ENCODE measurements at regions not wholly inside any gene's neighbourhood (a gene's known extent, or its start where the extent isn't known, plus 50 kb on each side); places are given as distances from the start of the nearest gene placed in this dataset.

GRCh38 chr20:60295214-60295613, 337.0 kb downstream of the CDH26 start:
- CTCF ChIA-PET: no interaction called here
- peaks cover 0 to 12% (median 5%) of the 10 kb centered on the region in 3 donors for H3K4me1 Mint-ChIP-seq
- Histone ChIP-seq H3K36me3 (ENCODE audit: insufficient read depth, low read length) (no peaks in the 10 kb centered on the region), H3K9me3 (ENCODE audit: low read length) (no peaks in the 10 kb centered on the region), H3K4me1 (ENCODE audit: insufficient read depth, low read length) (no peaks in the 10 kb centered on the region), H3K27ac (ENCODE audit: low read depth, low read length) (no peak overlapping the region), H3K4me3 (ENCODE audit: low read length) (no peak overlapping the region), H3K27me3 (ENCODE audit: insufficient read depth, low read length, poor library complexity, severe bottlenecking) (no peaks in the 10 kb centered on the region)
- no peak overlapping the region for H3K27ac Mint-ChIP-seq
- POLR2A ChIA-PET: no interaction called here
- peaks cover 10 to 12% (median 11%) of the 10 kb centered on the region in 5 donors for H3K9me3 Mint-ChIP-seq
- H3K36me3 Mint-ChIP-seq: peaks cover 0 to 11% (median 1%) of the 10 kb centered on the region in 3 donors
- no peak for DNase-seq
- no peaks in the 10 kb centered on the region for H3K27me3 Mint-ChIP-seq
- no peak overlapping the region for H3K4me3 Mint-ChIP-seq

GRCh38 chr20:60297649-60298048, 339.4 kb downstream of the CDH26 start:
- DNase-seq: no peak
- Histone ChIP-seq H3K36me3 (ENCODE audit: insufficient read depth, low read length) (no peaks in the 10 kb centered on the region), H3K27ac (ENCODE audit: low read depth, low read length) (no peak overlapping the region), H3K27me3 (ENCODE audit: insufficient read depth, low read length, poor library complexity, severe bottlenecking) (no peaks in the 10 kb centered on the region), H3K9me3 (ENCODE audit: low read length) (no peaks in the 10 kb centered on the region), H3K4me1 (ENCODE audit: insufficient read depth, low read length) (no peaks in the 10 kb centered on the region), H3K4me3 (ENCODE audit: low read length) (no peak overlapping the region)
- POLR2A ChIA-PET: no interaction called here
- Mint-ChIP-seq H3K9me3 (no peaks in the 10 kb centered on the region), H3K36me3 (no peaks in the 10 kb centered on the region), H3K27me3 (no peaks in the 10 kb centered on the region), H3K27ac (no peak overlapping the region), H3K4me1 (peaks cover 0 to 12% (median 5%) of the 10 kb centered on the region in 3 donors), H3K4me3 (no peak overlapping the region)
- CTCF ChIA-PET: no interaction called here

DNA sequence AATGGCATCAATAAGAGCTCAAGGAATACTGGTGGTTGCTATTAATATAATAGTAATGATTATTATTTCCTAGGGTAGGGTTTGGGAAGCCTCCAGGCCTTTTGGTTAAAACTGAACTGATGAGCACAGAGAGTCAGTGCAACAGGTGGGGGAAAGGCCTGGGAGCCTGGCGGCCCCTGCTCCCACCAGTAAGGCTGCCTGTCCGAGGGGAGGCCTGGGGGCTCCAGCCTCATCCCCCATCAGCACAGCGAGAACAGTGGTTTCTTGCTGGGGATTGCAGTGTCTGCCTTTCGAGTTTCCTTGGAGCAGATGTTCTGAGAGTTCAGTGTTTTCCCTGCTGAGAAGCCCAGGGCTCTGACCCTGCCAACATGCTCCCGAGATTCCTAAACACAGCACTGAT, 340.4 kb downstream of the CDH26 start:
- no peak for DNase-seq
- Histone ChIP-seq H3K27ac (ENCODE audit: low read depth, low read length) (no peak overlapping the region), H3K4me3 (ENCODE audit: low read length) (no peak overlapping the region), H3K4me1 (ENCODE audit: insufficient read depth, low read length) (no peaks in the 10 kb centered on the region), H3K9me3 (ENCODE audit: low read length) (no peaks in the 10 kb centered on the region), H3K27me3 (ENCODE audit: insufficient read depth, low read length, poor library complexity, severe bottlenecking) (no peaks in the 10 kb centered on the region), H3K36me3 (ENCODE audit: insufficient read depth, low read length) (no peaks in the 10 kb centered on the region)
- Mint-ChIP-seq H3K4me1 (peaks cover 0 to 12% (median 5%) of the 10 kb centered on the region in 3 donors), H3K27ac (no peak overlapping the region), H3K9me3 (no peaks in the 10 kb centered on the region), H3K4me3 (no peak overlapping the region), H3K36me3 (no peaks in the 10 kb centered on the region), H3K27me3 (no peaks in the 10 kb centered on the region)
- POLR2A ChIA-PET: no interaction called here
- CTCF ChIA-PET: no interaction called here

- ChIA-PET CTCF (no interaction called here), POLR2A (no interaction called here)
- no peak overlapping the region for H3K27ac Mint-ChIP-seq
Measured at GRCh38 chr20:60299951-60300350, 341.7 kb downstream of the CDH26 start.

GRCh38 chr20:60300374-60300773, 342.2 kb downstream of the CDH26 start:
- Histone ChIP-seq H3K4me3 (ENCODE audit: low read length) (no peak overlapping the region), H3K27me3 (ENCODE audit: insufficient read depth, low read length, poor library complexity, severe bottlenecking) (no peaks in the 10 kb centered on the region), H3K27ac (ENCODE audit: low read depth, low read length) (no peak overlapping the region), H3K36me3 (ENCODE audit: insufficient read depth, low read length) (no peaks in the 10 kb centered on the region), H3K4me1 (ENCODE audit: insufficient read depth, low read length) (no peaks in the 10 kb centered on the region), H3K9me3 (ENCODE audit: low read length) (no peaks in the 10 kb centered on the region)
- DNase-seq: no peak
- Mint-ChIP-seq H3K27ac (peak overlapping the region in 1 of 8 donors; percentile 64), H3K4me1 (no peaks in the 10 kb centered on the region), H3K27me3 (no peaks in the 10 kb centered on the region), H3K36me3 (no peaks in the 10 kb centered on the region), H3K4me3 (peak overlapping the region in 1 of 7 donors; percentile 23), H3K9me3 (no peaks in the 10 kb centered on the region)
- ChIA-PET CTCF (no interaction called here), POLR2A (no interaction called here)

More at GRCh38 chr20:60299951-60300350, 341.7 kb downstream of the CDH26 start:
- H3K36me3 ChIP-seq (ENCODE audit: insufficient read depth, low read length): no peaks in the 10 kb centered on the region
- H3K4me3 ChIP-seq (ENCODE audit: low read length): no peak overlapping the region
- Mint-ChIP-seq H3K27me3 (no peaks in the 10 kb centered on the region), H3K36me3 (no peaks in the 10 kb centered on the region), H3K9me3 (no peaks in the 10 kb centered on the region), H3K4me1 (peaks cover 0 to 4% (median 0%) of the 10 kb centered on the region in 3 donors), H3K4me3 (no peak overlapping the region)
- H3K27me3 ChIP-seq (ENCODE audit: insufficient read depth, low read length, poor library complexity, severe bottlenecking): no peaks in the 10 kb centered on the region
- no peaks in the 10 kb centered on the region for H3K9me3 ChIP-seq (ENCODE audit: low read length)
- no peak overlapping the region for H3K27ac ChIP-seq (ENCODE audit: low read depth, low read length)
- no peak for DNase-seq
- no peaks in the 10 kb centered on the region for H3K4me1 ChIP-seq (ENCODE audit: insufficient read depth, low read length)

GRCh38 chr20:60302875-60303274, 344.7 kb downstream of the CDH26 start:
- H3K4me3 Mint-ChIP-seq: no peak overlapping the region
- H3K4me3 ChIP-seq (ENCODE audit: low read length): no peak overlapping the region
- DNase-seq: no peak
- no peaks in the 10 kb centered on the region for H3K9me3 ChIP-seq (ENCODE audit: low read length)
- CTCF ChIA-PET: no interaction called here
- no peaks in the 10 kb centered on the region for H3K27me3 Mint-ChIP-seq
- H3K27me3 ChIP-seq (ENCODE audit: insufficient read depth, low read length, poor library complexity, severe bottlenecking): no peaks in the 10 kb centered on the region
- POLR2A ChIA-PET: no interaction called here
- no peak overlapping the region for H3K27ac Mint-ChIP-seq
- no peaks in the 10 kb centered on the region for H3K36me3 Mint-ChIP-seq
- no peak overlapping the region for H3K27ac ChIP-seq (ENCODE audit: low read depth, low read length)
- no peaks in the 10 kb centered on the region for H3K4me1 Mint-ChIP-seq
- H3K36me3 ChIP-seq (ENCODE audit: insufficient read depth, low read length): no peaks in the 10 kb centered on the region
- no peaks in the 10 kb centered on the region for H3K9me3 Mint-ChIP-seq
- H3K4me1 ChIP-seq (ENCODE audit: insufficient read depth, low read length): no peaks in the 10 kb centered on the region

GRCh38 chr20:60304026-60304590, 345.9 kb downstream of the CDH26 start:
- Mint-ChIP-seq H3K9me3 (no peaks in the 10 kb centered on the region), H3K4me3 (no peak overlapping the region), H3K36me3 (no peaks in the 10 kb centered on the region), H3K27ac (no peak overlapping the region), H3K27me3 (no peaks in the 10 kb centered on the region), H3K4me1 (no peaks in the 10 kb centered on the region)
- CTCF ChIA-PET: no interaction called here
- no peak for DNase-seq
- POLR2A ChIA-PET: no interaction called here
- H3K27ac ChIP-seq (ENCODE audit: low read depth, low read length): no peak overlapping the region
- no peaks in the 10 kb centered on the region for H3K36me3 ChIP-seq (ENCODE audit: insufficient read depth, low read length)
- no peaks in the 10 kb centered on the region for H3K4me1 ChIP-seq (ENCODE audit: insufficient read depth, low read length)
- H3K4me3 ChIP-seq (ENCODE audit: low read length): no peak overlapping the region
- no peaks in the 10 kb centered on the region for H3K9me3 ChIP-seq (ENCODE audit: low read length)
- no peaks in the 10 kb centered on the region for H3K27me3 ChIP-seq (ENCODE audit: insufficient read depth, low read length, poor library complexity, severe bottlenecking)

DNA sequence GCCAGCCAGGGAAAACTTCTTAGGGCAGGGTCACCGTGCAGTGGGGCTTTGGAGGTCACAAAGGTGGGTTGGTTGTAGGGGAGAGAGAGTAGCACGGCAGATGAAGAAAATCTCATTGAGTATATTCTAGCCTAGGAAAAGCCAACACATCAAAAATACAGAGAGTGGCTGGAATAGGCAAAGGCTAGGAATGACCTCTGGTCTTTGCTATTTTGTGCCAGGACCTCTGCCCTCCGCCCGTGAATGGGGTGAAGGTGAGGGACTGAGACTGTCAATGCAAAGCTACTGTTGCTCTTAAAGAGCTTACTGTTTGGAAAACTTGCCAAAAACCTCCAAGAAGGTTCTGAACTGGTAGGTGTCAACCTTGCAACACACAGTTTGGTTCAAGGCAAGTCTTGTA, 346.7 kb downstream of the CDH26 start:
- H3K36me3 Mint-ChIP-seq: no peaks in the 10 kb centered on the region
- no peaks in the 10 kb centered on the region for H3K4me1 ChIP-seq (ENCODE audit: insufficient read depth, low read length)
- H3K9me3 Mint-ChIP-seq: no peaks in the 10 kb centered on the region
- no peaks in the 10 kb centered on the region for H3K27me3 Mint-ChIP-seq
- H3K27ac Mint-ChIP-seq: no peak overlapping the region
- H3K27me3 ChIP-seq (ENCODE audit: insufficient read depth, low read length, poor library complexity, severe bottlenecking): no peaks in the 10 kb centered on the region
- no peaks in the 10 kb centered on the region for H3K36me3 ChIP-seq (ENCODE audit: insufficient read depth, low read length)
- POLR2A ChIA-PET: no interaction called here
- H3K4me3 ChIP-seq (ENCODE audit: low read length): no peak overlapping the region
- no peak overlapping the region for H3K4me3 Mint-ChIP-seq
- no peaks in the 10 kb centered on the region for H3K9me3 ChIP-seq (ENCODE audit: low read length)
- CTCF ChIA-PET: no interaction called here
- H3K27ac ChIP-seq (ENCODE audit: low read depth, low read length): no peak overlapping the region
- no peak for DNase-seq
- H3K4me1 Mint-ChIP-seq: no peaks in the 10 kb centered on the region

DNA sequence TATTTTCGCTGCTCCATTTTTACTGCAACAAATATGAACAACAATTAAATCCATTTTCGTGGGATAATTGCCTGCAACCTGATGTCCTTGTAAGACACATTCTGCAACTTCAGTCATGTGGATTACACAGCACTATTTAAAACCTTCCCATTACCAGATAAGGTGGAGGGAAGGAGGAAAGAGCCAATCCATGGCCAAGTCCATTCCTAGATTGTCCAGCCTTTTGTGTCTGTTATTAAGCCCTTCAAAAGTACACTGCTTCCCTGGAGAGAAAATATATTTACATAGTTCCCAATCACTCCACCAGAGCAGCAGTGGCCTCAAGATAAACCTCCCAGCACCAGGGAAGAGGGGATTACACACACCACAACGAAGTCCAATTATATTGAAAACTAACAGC, 347.9 kb downstream of the CDH26 start:
- DNase-seq: no peak
- Histone ChIP-seq H3K4me3 (ENCODE audit: low read length) (no peak overlapping the region), H3K27ac (ENCODE audit: low read depth, low read length) (no peak overlapping the region), H3K9me3 (ENCODE audit: low read length) (no peaks in the 10 kb centered on the region), H3K27me3 (ENCODE audit: insufficient read depth, low read length, poor library complexity, severe bottlenecking) (no peaks in the 10 kb centered on the region), H3K36me3 (ENCODE audit: insufficient read depth, low read length) (no peaks in the 10 kb centered on the region), H3K4me1 (ENCODE audit: insufficient read depth, low read length) (no peaks in the 10 kb centered on the region)
- no peak overlapping the region for H3K4me3 Mint-ChIP-seq
- no peak overlapping the region for H3K27ac Mint-ChIP-seq
- ChIA-PET POLR2A (no interaction called here), CTCF (no interaction called here)
- no peaks in the 10 kb centered on the region for H3K9me3 Mint-ChIP-seq
- H3K27me3 Mint-ChIP-seq: no peaks in the 10 kb centered on the region
- H3K4me1 Mint-ChIP-seq: no peaks in the 10 kb centered on the region
- no peaks in the 10 kb centered on the region for H3K36me3 Mint-ChIP-seq
